GM12878 (cell line): ENCODE measurements at regions not wholly inside any gene's neighbourhood (a gene's known extent, or its start where the extent isn't known, plus 50 kb on each side); places are given as distances from the start of the nearest gene placed in this dataset.

ENCODE experiments used
- FOS ChIP-seq: IDR thresholded peaks from 3 replicates; pipeline ENCODE4 v1.6.1; 2011; ENCODE audit warnings: borderline replicate concordance; ENCODE audit not compliant: insufficient read length; ENCODE audit errors: extremely low read depth
- TF ChIP-seq, protein P1 (sequence below), 3 experiments: IDR thresholded peaks in 2 of 3; conservative IDR thresholded peaks in 1 of 3; 2 replicates each; pipeline ENCODE4 v1.5.1; 2011; ENCODE audit warnings: low read depth in 3 of 3, low read length in 3 of 3, mild to moderate bottlenecking in 3 of 3, control low read depth in 2 of 3, moderate library complexity in 2 of 3, inconsistent platforms in 1 of 3, mixed read lengths in 1 of 3; ENCODE audit not compliant: control insufficient read depth in 2 of 3, insufficient read depth in 1 of 3; ENCODE audit errors: extremely low read depth in 1 of 3

DNA sequence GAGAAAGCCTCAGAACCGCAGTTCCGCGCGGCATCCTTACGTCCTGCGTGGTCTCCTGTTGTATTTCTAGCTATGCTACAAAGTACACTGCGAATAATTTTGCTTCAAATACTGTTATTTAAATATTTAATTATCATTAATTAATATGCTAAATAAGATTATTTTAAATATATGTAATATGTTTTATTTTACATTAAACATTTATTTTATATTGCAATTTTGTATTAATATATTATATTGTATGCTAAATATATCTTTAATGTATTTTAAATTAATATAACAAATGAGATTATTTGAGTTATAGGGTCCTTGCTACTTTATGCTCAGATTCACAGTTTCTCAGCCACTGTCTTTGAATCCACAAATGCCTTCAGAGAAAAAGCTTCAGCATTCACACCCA is 436.7 kb downstream of the BRD1 start:
- TF ChIP-seq FOS = no peak
- TF ChIP-seq, protein P1, sequence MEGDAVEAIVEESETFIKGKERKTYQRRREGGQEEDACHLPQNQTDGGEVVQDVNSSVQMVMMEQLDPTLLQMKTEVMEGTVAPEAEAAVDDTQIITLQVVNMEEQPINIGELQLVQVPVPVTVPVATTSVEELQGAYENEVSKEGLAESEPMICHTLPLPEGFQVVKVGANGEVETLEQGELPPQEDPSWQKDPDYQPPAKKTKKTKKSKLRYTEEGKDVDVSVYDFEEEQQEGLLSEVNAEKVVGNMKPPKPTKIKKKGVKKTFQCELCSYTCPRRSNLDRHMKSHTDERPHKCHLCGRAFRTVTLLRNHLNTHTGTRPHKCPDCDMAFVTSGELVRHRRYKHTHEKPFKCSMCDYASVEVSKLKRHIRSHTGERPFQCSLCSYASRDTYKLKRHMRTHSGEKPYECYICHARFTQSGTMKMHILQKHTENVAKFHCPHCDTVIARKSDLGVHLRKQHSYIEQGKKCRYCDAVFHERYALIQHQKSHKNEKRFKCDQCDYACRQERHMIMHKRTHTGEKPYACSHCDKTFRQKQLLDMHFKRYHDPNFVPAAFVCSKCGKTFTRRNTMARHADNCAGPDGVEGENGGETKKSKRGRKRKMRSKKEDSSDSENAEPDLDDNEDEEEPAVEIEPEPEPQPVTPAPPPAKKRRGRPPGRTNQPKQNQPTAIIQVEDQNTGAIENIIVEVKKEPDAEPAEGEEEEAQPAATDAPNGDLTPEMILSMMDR (IDR thresholded peaks at IDR 0.05 in 2 of 3, conservative IDR thresholded peaks at IDR 0.05 in 1 of 3; ENCODE audit: control insufficient read depth in 2 of 3, extremely low read depth in 1 of 3, insufficient read depth in 1 of 3, low read depth in 3 of 3, low read length in 3 of 3) = no peak
